HG03103 (cell line): ENCODE measurements at regions not wholly inside any gene's neighbourhood (a gene's known extent, or its start where the extent isn't known, plus 50 kb on each side); places are given as distances from the start of the nearest gene placed in this dataset.
A peak's percentile ranks its signal among the peaks of the same experiment; 100 is the strongest.

Experiments
- ATAC-seq: cut with Tn5 transposase; IDR thresholded peaks from one replicate; pipeline ENCODE4 v1.9.1; 2021; ENCODE audit warnings: low read depth; ENCODE audit not compliant: unreplicated experiment

DNA sequence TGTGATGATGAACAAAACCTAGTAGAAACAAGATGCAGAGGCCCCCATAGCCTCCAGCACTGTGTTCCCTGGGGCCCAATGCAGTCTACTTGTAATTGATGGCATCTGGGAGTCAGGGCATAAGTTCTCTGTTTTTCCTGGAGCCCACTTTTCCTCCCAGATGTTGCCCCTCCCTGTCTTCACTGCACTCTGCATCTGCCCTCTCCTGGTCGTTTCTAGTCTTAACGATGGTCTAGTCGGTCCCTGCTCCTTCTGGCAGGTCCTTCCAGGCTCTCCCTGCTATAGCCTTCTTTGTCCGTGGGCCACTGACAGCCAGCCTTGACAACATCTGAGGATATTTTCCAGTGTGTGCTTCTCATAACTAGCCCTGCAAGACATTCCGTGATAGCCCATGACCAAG lies 208.3 kb downstream of the GXYLT1 start:
- ATAC-seq = no peak

DNA sequence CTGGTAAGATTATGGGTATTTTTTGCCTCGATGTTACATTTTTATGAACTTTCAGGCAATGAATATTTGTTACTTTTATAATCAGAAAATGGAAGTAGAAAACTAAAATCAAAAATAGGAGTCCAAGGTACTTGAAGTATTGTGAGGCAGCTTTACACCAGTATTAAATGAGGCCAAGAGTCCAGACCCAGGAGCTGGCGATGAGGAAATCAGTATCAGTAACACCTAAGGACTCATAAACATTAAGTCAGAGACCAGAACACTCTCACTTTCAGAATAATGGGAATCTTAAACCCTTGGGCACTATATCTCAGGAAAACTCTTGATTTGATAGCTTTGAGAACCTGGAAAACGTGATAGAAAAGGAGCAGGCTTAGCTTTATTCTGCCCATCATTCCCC lies 208.8 kb downstream of the GXYLT1 start:
- ATAC-seq = no peak

DNA sequence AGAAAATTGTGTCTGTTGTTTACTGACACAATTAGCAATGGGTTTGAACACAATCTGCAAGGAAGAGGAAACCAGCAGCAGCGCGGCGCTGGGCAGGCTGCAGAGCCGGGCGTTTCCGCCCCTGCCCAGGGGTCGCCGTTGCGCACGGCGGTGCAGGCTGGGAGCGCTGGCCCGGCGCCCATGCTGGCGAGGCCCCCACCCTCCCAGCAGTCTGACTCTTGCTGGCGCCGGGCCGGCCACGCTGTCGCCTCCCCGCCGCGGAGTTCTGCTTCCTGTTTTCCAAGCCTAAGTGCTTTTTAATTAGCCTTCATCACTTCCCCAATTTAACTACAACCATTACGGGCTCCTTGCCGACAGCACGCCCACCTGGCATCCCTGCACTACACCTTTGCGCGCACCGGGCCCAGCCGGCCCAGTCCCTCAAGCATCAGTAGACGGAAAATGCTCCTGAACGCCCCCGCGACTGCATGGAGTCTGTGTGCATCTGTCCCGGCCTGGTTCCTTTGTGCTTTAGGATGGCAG lies 212.1 kb downstream of the GXYLT1 start:
- ATAC-seq = peak; percentile 49

DNA sequence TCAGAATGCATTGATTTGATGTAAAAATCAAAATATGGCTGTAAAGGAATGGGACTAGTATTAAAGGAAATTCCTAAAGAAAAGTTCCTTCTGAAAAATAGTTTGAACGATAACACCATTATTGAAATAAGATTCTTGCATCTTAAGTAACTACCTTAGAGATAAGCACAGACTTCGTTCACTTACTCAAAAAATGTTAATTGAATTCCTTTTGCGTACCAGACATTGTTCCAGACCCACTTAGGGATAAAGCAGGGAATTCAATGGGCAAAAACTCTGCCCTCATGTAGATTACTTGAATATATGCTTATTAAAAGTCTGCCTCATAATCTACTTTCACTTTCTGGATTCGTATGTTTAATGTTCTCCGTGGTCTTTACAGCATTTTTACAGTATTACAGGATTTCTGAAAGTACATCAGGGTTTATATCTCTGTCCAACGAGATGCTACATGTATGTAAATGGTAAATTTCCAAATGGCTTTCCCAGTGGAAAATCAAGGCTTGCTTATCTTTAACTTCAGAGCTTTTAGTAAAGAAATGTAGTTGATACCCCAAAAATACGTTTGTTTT lies 213.7 kb downstream of the GXYLT1 start:
- no peak for ATAC-seq

DNA sequence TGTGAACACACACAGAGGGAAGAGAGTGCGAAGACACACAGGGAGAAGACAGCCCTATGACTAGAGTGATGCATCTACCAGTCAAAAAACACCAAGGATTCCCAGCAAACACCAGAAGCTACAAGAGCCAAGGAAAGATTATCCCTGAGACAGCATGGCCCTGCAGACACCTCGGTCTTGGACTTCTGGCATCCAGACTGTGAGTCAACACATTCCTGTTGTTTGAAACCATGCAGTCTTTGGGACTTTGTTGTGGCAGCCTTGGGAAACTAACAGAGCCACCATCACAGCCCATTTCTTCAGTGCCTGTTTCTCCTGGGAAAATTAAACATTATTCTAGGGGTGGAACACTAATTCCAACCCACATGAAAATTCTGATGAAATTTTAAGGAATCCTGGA lies 220.6 kb downstream of the GXYLT1 start:
- no peak for ATAC-seq

DNA sequence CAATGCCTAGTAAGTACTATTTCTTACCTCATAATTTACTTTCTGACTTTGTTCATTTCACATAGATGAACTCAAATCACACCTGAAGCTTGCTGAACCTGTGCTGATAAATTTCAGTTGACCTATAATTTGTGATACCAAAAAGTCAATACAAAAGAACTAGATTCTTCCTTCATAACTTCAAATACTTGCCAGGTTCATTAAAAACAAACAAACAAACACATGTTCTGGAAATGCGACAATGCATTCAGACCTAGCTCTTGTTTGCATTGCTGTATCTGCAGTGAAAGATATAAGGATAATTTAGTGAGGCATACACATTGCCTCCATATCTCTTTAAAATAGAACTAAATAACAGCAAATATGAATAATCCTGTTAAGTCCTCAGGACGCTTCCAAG lies 221.3 kb downstream of the GXYLT1 start:
- ATAC-seq = no peak

DNA sequence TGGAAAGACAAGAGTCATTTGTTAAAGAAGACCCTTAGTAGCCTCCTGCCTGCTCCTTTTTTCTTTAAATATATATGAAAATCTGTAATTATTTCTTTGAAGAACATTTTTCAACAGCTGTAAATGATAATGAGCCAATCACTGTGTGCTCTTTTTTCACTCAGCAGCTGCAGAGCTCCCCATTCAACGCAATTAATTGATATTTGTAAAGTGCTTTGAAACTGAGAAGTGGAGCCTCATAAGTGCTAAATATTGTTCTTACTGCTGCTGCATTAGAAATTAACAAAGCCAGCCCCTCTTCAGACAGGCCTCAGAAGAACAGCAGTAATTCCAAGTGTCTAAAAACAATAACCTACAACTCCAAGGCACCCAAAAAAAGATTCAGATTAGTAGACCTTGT lies 224.3 kb downstream of the GXYLT1 start:
- ATAC-seq = no peak

DNA sequence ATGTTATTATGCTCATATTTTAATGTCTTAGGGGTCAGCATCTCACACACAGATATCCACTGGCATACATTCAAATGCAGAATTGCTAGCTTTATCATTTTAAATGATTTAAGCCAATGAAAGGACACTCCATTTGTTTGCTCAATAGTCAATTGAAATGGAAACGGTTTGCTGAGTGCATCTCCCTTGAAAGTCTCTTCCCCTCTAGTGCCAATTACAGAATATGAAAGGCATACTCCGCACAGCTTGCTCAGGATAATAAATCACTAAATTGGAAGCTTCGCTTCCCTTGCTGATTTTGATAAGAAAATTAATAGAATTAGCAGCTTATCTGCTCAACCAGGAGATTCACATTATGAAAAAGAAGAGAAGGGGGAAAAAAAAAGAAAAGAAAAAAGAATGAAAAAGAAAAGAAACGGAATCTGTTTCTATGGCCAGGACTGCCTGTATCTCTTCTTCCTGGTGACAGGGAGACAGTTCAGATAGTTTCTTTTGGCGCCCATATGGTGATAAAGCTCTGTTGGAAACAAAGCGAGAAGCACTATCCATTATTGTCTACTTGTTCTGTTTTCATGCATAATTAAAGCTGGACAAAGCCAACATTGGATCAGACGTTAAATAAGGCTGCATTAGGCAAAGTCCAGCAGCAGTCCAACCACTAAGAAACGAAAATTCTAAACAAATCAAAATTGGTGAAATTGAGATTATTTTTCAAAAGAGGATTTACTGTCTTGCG lies 225.0 kb downstream of the GXYLT1 start:
- ATAC-seq = no peak

DNA sequence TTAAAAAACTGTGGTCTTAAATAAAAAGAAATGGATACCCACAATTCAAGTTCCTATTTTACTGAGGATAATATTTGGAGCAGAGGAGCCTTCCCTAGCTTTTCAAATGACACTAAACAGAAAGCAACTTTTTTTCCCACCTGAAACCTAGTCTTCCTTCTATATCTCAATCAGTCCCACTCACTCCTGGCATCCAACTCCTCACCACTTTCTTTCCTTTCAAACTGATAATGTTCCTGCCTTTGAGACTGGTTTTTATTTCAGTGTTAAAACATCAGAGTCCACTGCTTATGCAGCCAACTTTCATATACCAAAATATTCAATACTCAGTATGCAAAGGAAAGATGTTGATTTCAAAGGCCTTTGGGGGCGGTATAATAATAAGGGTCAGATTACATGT lies 225.6 kb downstream of the GXYLT1 start:
- ATAC-seq = no peak

DNA sequence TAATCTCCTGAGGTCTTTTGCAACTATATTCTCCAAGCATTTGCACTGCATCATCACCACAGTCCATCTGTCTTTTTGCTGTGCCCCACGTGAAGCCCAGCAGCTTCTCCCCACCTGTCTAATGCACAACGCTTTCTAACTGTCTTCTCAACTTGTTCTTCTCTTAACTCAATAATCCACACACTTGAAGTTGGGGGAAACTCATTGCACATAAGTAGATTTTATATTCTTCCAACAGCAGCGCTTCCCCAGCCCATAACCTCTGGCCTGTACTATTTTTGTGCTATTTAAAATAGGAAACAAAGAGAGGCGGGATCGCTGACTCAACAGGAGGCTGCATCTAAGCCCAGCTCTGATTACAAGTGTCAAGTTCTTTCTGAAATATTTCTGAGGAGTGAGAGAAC lies 226.7 kb downstream of the GXYLT1 start:
- no peak for ATAC-seq

DNA sequence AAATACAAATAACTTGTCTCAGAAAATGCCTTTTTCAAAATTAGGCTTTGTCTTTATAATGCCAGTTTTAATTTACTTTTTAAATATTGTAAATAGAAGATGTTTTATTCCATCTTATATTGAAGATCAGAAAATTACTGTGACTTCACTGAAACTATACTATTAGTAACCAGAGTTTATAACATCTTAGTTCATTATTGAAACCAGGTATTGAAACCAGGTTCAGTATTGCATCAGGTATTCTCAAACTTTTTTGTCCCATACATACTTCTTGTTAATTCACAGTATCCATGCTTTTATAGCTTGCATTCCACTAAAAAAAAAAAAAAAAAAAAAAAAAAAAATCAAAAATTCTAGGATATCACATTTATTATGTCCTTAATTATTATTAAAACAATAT lies 227.5 kb downstream of the GXYLT1 start:
- no peak for ATAC-seq

DNA sequence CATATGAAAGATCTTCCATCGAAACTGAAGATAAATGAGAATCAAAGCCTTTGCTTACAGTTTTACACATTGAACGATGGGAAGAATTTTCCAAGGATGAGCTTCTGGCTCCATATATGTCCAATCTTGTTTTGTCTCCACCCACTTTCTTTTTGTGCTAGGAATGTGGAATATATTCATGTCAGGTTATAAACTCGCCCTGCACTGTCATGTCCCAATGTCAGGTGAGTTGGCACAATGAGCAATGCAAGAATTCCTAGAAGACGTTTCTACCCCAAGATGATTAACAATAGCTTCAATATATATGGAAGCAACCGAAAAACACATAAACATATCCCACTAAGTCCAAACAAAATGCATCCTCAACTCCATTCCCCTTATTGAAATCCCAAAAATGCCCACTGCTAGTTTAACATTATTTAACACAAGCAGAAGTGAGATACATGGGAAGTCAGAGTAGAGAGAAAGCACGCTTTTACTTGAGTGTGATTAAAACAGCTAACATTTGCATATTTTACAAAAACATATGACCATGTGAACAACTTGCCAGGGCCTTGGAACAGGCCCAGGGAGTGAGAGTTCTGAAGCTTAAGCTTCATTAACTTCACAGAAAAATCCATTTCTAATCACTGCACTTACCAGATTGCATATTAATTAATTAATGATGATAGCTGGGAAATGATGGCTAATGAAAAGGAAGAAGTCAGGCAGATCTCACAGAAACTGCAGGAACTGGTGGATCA lies 233.9 kb downstream of the GXYLT1 start:
- no peak for ATAC-seq

DNA sequence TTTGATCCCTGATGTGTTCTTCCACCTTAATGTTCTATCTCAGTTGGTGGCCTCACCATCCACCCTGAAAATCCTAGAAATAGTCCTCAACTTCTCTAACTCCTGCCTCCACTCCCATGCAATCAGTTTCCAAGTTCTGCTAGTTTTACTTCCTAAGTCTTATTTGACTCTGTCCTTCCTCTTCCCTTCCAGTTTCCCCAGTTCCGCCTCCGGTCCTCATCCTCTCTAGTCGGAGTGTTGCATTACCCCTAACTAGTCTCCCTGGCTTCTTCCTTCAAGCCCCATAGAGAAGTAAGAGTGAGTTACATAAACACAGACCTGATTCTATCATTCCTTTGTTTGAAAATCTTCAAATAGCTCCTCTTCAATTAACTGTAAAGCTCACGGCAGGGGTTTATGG lies 236.5 kb downstream of the GXYLT1 start:
- no peak for ATAC-seq

DNA sequence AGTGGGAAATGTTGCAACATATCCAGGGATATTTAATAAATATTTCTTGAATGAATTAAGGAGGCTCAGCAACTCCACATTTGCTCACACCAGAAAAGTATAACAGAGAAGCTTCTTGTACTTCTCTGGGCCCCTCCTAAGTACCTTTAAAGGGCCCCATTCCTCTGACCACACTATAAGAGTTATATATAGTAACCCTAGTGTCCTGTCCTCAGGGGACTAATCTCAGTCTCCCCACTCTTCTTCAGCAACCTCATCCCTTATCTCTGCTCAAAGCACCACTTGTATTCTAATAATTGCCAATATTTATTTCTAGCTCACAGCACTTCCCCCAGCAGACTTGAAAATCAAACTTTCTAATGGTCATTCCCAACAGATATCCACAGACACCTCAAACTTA lies 237.1 kb downstream of the GXYLT1 start:
- ATAC-seq = no peak

DNA sequence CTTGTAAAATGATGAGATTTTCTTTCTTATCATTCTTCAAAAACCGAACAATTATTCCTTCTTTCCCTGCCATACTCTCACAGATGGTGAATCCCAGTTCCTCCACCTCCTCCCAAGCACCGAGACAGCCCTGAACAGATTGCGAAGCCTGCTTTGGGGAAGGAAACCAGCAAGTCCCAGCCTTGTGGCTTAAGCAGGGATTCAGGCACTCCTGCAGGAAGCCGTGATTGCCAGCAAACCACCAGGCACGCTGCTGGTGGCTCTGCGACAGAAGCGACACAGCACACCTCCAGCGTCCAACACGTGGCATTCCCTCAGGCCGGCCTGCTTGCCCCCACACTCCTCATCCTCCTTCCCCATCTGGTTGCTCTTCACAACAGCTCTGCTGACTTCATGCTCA lies 237.7 kb downstream of the GXYLT1 start:
- ATAC-seq = no peak

DNA sequence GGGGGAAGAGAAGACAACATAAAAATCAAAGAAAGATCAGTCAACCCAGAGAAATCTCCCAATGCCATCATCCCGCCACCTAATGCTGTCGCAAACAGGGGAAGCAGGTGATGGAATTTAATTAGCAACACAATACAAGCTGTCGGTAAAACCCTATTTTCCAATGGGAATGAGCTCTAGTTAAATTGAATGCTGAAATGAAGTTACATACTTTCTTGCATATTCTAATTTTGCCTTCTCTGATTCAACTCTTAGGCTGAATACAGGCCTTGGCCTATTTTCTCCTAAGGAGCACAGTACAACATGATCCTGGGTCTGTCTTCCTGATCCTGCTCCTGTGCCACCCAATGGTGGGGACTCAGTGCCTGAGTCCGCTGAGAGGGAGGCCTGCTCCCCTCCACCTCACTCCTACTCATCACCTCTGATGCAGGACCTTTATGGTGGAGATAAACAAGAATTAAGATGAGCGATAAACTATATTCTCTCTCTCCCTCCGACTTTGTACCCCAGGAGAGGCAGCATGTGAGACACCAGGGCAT lies 238.8 kb downstream of the GXYLT1 start:
- no peak for ATAC-seq

DNA sequence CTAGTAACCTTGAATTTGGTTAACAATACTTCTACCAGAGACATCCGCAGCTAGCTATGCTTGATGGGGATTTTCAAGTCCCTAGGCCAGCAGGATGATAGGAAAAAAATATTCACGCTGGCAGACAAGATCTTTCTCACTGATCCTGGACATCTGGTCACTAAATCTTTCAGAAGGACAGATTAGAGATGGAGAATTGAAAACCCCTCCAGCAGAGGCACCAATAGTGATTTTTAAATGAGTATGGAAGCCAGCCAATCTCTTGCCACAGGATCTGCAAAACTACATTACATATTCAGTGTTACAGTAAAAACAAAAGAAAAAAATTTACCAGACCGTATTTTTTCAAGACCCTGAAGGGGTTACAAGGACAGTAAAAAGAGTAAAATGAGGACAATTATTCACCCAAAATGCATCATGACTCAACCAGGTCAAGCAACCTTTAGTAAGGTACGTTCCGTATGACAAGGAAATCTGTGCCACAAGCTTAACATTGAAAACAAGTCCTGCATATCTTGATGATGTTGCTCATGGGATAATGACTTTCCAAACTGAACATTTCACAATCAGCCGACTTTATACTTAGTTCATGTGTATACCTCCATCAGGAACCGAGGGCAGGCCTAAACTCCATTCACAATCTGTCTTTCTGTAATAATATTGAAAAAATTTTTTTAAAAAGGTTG lies 239.5 kb downstream of the GXYLT1 start:
- ATAC-seq = no peak

DNA sequence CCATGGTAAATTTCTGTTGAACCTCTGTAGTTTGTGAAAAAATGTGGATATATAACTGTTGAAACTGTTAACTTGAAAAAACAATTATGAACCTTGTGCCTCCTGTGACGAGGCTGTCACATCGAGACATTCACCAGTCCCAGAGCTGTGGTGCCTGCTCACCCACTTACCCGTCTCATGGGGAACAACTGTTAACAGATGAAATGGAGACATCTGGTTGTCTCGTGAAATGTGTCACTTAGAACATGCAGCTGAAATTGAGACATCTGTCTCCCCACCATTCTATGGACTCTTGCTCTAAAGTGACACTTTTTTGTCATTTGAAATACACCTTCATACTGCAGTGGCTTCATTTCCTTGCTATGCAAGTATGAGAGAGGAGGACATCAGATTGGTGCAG lies 240.6 kb downstream of the GXYLT1 start:
- no peak for ATAC-seq

DNA sequence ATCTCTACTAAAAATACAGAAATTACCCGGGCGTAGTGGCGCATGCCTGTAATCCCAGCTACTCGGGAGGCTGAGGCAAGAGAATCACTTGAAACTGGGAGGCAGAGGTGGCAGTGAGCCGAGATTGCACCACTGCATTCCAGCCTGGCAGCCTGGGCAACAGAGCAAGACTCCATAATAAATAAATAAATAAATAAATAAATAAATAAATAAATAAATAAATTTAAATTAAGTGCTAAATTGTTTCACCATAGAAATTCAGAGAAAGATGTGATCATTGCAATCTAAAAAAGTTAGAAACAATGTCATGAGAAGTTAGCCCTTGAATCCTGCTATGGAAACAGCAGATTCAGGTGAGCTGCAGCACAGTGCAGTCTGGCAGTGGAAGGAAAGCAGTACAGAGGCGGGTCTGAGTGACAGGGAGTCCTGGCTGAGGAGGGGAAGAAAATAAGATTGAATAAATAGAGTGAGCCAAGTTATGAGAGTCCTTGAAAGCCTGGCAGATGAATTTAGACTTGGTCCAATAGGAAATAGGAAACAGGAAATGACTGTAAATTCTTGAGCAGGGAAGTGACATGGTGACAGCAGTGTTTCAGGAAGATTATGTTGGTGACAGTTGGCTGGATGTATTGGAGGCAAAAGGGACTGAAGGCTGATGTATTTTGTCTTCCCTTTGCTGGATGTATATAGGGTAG lies 241.5 kb downstream of the GXYLT1 start:
- no peak for ATAC-seq

DNA sequence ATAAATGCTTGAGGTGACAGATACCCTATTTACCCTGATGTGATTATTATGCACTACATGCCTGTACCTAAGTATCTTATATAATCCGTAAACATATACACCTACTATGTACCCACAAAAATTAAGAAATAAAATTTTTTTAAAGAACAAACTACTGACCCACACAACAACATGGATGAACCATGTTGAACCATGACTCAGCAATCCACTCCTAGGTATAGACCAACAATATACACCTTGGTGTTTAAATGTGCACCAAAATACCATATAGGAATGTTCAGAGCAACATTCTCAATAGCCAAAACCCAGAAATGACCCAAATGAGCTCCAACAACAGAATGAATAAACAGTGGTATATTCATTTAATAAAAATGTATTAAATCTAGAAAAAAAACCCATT lies 245.1 kb downstream of the GXYLT1 start:
- ATAC-seq = no peak
